ENCODE measurements at regions not wholly inside any gene's neighbourhood (a gene's known extent, or its start where the extent isn't known, plus 50 kb on each side); places are given as distances from the start of the nearest gene placed in this dataset.
"Not testable (repeated sequence)": the region's sequence is repeated elsewhere in the genome, so short reads cannot be mapped to it uniquely, and the experiment has no call there.

GRCh38 chr5:126137891-126138280, 285.3 kb upstream of the GRAMD2B start:
- H3K4me1 ChIP-seq (ENCODE audit: control insufficient read depth in 2 of 2, insufficient read depth in 2 of 2, low read length in 1 of 2): no peaks in the 10 kb centered on the region
- no peaks in the 10 kb centered on the region for H3K36me3 ChIP-seq (ENCODE audit: control insufficient read depth in 2 of 2, insufficient read depth in 2 of 2, low read length in 1 of 2)
- H3K9me3 ChIP-seq (ENCODE audit: control insufficient read depth in 2 of 2, insufficient read depth in 1 of 2, low read depth in 1 of 2, low read length in 1 of 2): no peaks in the 10 kb centered on the region
- WGBS, 2 donors: 65 to 71% methylated on average over 2 of the region's 2 CpGs
- H3K27me3 ChIP-seq (ENCODE audit: control insufficient read depth in 1 of 2, insufficient read depth in 2 of 2, low read length in 2 of 2): no peaks in the 10 kb centered on the region
- H3K27ac ChIP-seq (ENCODE audit: low read depth in 2 of 2, low read length in 1 of 2): no peak overlapping the region
- H3K4me3 ChIP-seq (ENCODE audit: low read depth in 1 of 2, low read length in 2 of 2): no peak overlapping the region

GRCh38 chr5:126138281-126138931, 284.8 kb upstream of the GRAMD2B start:
- Histone ChIP-seq H3K27me3 (ENCODE audit: control insufficient read depth in 1 of 2, insufficient read depth in 2 of 2, low read length in 2 of 2) (no peaks in the 10 kb centered on the region), H3K27ac (ENCODE audit: low read depth in 2 of 2, low read length in 1 of 2) (no peak overlapping the region)
- WGBS, 2 donors: 67 to 68% methylated on average over 3 of the region's 3 CpGs

GRCh38 chr5:126139086-126139485, 284.1 kb upstream of the GRAMD2B start:
- Histone ChIP-seq H3K4me3 (ENCODE audit: low read depth in 1 of 2, low read length in 2 of 2) (no peak overlapping the region), H3K9me3 (ENCODE audit: control insufficient read depth in 2 of 2, insufficient read depth in 1 of 2, low read depth in 1 of 2, low read length in 1 of 2) (no peaks in the 10 kb centered on the region), H3K36me3 (ENCODE audit: control insufficient read depth in 2 of 2, insufficient read depth in 2 of 2, low read length in 1 of 2) (no peaks in the 10 kb centered on the region), H3K27ac (ENCODE audit: low read depth in 2 of 2, low read length in 1 of 2) (no peak overlapping the region), H3K4me1 (ENCODE audit: control insufficient read depth in 2 of 2, insufficient read depth in 2 of 2, low read length in 1 of 2) (no peaks in the 10 kb centered on the region), H3K27me3 (ENCODE audit: control insufficient read depth in 1 of 2, insufficient read depth in 2 of 2, low read length in 2 of 2) (no peaks in the 10 kb centered on the region)
- WGBS, 2 donors: 46 to 68% methylated on average over 2 of the region's 2 CpGs

More at GRCh38 chr5:126138281-126138931, 284.8 kb upstream of the GRAMD2B start:
- Histone ChIP-seq H3K4me3 (ENCODE audit: low read depth in 1 of 2, low read length in 2 of 2) (no peak overlapping the region), H3K9me3 (ENCODE audit: control insufficient read depth in 2 of 2, insufficient read depth in 1 of 2, low read depth in 1 of 2, low read length in 1 of 2) (no peaks in the 10 kb centered on the region), H3K36me3 (ENCODE audit: control insufficient read depth in 2 of 2, insufficient read depth in 2 of 2, low read length in 1 of 2) (no peaks in the 10 kb centered on the region), H3K4me1 (ENCODE audit: control insufficient read depth in 2 of 2, insufficient read depth in 2 of 2, low read length in 1 of 2) (no peaks in the 10 kb centered on the region)

GRCh38 chr5:126139773-126140172, 283.4 kb upstream of the GRAMD2B start:
- H3K27me3 ChIP-seq (ENCODE audit: control insufficient read depth in 1 of 2, insufficient read depth in 2 of 2, low read length in 2 of 2): no peaks in the 10 kb centered on the region
- H3K9me3 ChIP-seq (ENCODE audit: control insufficient read depth in 2 of 2, insufficient read depth in 1 of 2, low read depth in 1 of 2, low read length in 1 of 2): no peaks in the 10 kb centered on the region
- no peak overlapping the region for H3K4me3 ChIP-seq (ENCODE audit: low read depth in 1 of 2, low read length in 2 of 2)
- no peak overlapping the region for H3K27ac ChIP-seq (ENCODE audit: low read depth in 2 of 2, low read length in 1 of 2)
- H3K4me1 ChIP-seq (ENCODE audit: control insufficient read depth in 2 of 2, insufficient read depth in 2 of 2, low read length in 1 of 2): no peaks in the 10 kb centered on the region
- no peaks in the 10 kb centered on the region for H3K36me3 ChIP-seq (ENCODE audit: control insufficient read depth in 2 of 2, insufficient read depth in 2 of 2, low read length in 1 of 2)
- 52 to 58% methylated on average over 5 of the region's 5 CpGs for WGBS, 2 donors

GRCh38 chr5:126143622-126144021, 279.6 kb upstream of the GRAMD2B start:
- H3K36me3 ChIP-seq (ENCODE audit: control insufficient read depth in 2 of 2, insufficient read depth in 2 of 2, low read length in 1 of 2): no peaks in the 10 kb centered on the region
- H3K9me3 ChIP-seq (ENCODE audit: control insufficient read depth in 2 of 2, insufficient read depth in 1 of 2, low read depth in 1 of 2, low read length in 1 of 2): no peaks in the 10 kb centered on the region
- WGBS, 2 donors: 68 to 73% methylated on average over 2 of the region's 2 CpGs
- H3K4me1 ChIP-seq (ENCODE audit: control insufficient read depth in 2 of 2, insufficient read depth in 2 of 2, low read length in 1 of 2): no peaks in the 10 kb centered on the region
- no peak overlapping the region for H3K27ac ChIP-seq (ENCODE audit: low read depth in 2 of 2, low read length in 1 of 2)
- no peak overlapping the region for H3K4me3 ChIP-seq (ENCODE audit: low read depth in 1 of 2, low read length in 2 of 2)
- H3K27me3 ChIP-seq (ENCODE audit: control insufficient read depth in 1 of 2, insufficient read depth in 2 of 2, low read length in 2 of 2): no peaks in the 10 kb centered on the region

- H3K27ac ChIP-seq (ENCODE audit: low read depth in 2 of 2, low read length in 1 of 2); H3K36me3 ChIP-seq (ENCODE audit: control insufficient read depth in 2 of 2, insufficient read depth in 2 of 2, low read length in 1 of 2); H3K4me1 ChIP-seq (ENCODE audit: control insufficient read depth in 2 of 2, insufficient read depth in 2 of 2, low read length in 1 of 2); H3K9me3 ChIP-seq (ENCODE audit: control insufficient read depth in 2 of 2, insufficient read depth in 1 of 2, low read depth in 1 of 2, low read length in 1 of 2); H3K27me3 ChIP-seq (ENCODE audit: control insufficient read depth in 1 of 2, insufficient read depth in 2 of 2, low read length in 2 of 2); H3K4me3 ChIP-seq (ENCODE audit: low read depth in 1 of 2, low read length in 2 of 2): not testable (repeated sequence)
- 92 to 95% methylated on average over 2 of the region's 3 CpGs for WGBS, 2 donors
These were observed 272.9 kb upstream of the GRAMD2B start for GRCh38 chr5:126150319-126150718.

GRCh38 chr5:126155298-126155697, 267.9 kb upstream of the GRAMD2B start:
- not testable (repeated sequence) for H3K4me3 ChIP-seq (ENCODE audit: low read depth in 1 of 2, low read length in 2 of 2); H3K27ac ChIP-seq (ENCODE audit: low read depth in 2 of 2, low read length in 1 of 2); H3K27me3 ChIP-seq (ENCODE audit: control insufficient read depth in 1 of 2, insufficient read depth in 2 of 2, low read length in 2 of 2); H3K36me3 ChIP-seq (ENCODE audit: control insufficient read depth in 2 of 2, insufficient read depth in 2 of 2, low read length in 1 of 2); H3K9me3 ChIP-seq (ENCODE audit: control insufficient read depth in 2 of 2, insufficient read depth in 1 of 2, low read depth in 1 of 2, low read length in 1 of 2); H3K4me1 ChIP-seq (ENCODE audit: control insufficient read depth in 2 of 2, insufficient read depth in 2 of 2, low read length in 1 of 2)
- WGBS, 2 donors: 94% methylated on average over 12 of the region's 12 CpGs

- no peak overlapping the region for H3K4me3 ChIP-seq (ENCODE audit: low read depth in 1 of 2, low read length in 2 of 2)
- H3K9me3 ChIP-seq (ENCODE audit: control insufficient read depth in 2 of 2, insufficient read depth in 1 of 2, low read depth in 1 of 2, low read length in 1 of 2): peaks cover 0 to 11% of the 10 kb centered on the region in 2 donors
- no peaks in the 10 kb centered on the region for H3K36me3 ChIP-seq (ENCODE audit: control insufficient read depth in 2 of 2, insufficient read depth in 2 of 2, low read length in 1 of 2)
- no peaks in the 10 kb centered on the region for H3K4me1 ChIP-seq (ENCODE audit: control insufficient read depth in 2 of 2, insufficient read depth in 2 of 2, low read length in 1 of 2)
- H3K27ac ChIP-seq (ENCODE audit: low read depth in 2 of 2, low read length in 1 of 2): no peak overlapping the region
- 95 to 100% methylated on average over 1 of the region's 1 CpG for WGBS, 2 donors
- no peaks in the 10 kb centered on the region for H3K27me3 ChIP-seq (ENCODE audit: control insufficient read depth in 1 of 2, insufficient read depth in 2 of 2, low read length in 2 of 2)
These were observed 256.8 kb upstream of the GRAMD2B start for GRCh38 chr5:126166368-126166767.

- Histone ChIP-seq H3K9me3 (ENCODE audit: control insufficient read depth in 2 of 2, insufficient read depth in 1 of 2, low read depth in 1 of 2, low read length in 1 of 2) (peaks cover 0 to 11% of the 10 kb centered on the region in 2 donors), H3K4me1 (ENCODE audit: control insufficient read depth in 2 of 2, insufficient read depth in 2 of 2, low read length in 1 of 2) (no peaks in the 10 kb centered on the region), H3K27ac (ENCODE audit: low read depth in 2 of 2, low read length in 1 of 2) (no peak overlapping the region), H3K27me3 (ENCODE audit: control insufficient read depth in 1 of 2, insufficient read depth in 2 of 2, low read length in 2 of 2) (no peaks in the 10 kb centered on the region), H3K36me3 (ENCODE audit: control insufficient read depth in 2 of 2, insufficient read depth in 2 of 2, low read length in 1 of 2) (no peaks in the 10 kb centered on the region), H3K4me3 (ENCODE audit: low read depth in 1 of 2, low read length in 2 of 2) (no peak overlapping the region)
- 71 to 93% methylated on average over 1 of the region's 1 CpG for WGBS, 2 donors
These were observed 254.4 kb upstream of the GRAMD2B start for GRCh38 chr5:126168785-126169184.

- H3K27ac ChIP-seq (ENCODE audit: low read depth in 2 of 2, low read length in 1 of 2): no peak overlapping the region
- H3K4me1 ChIP-seq (ENCODE audit: control insufficient read depth in 2 of 2, insufficient read depth in 2 of 2, low read length in 1 of 2): no peaks in the 10 kb centered on the region
- H3K4me3 ChIP-seq (ENCODE audit: low read depth in 1 of 2, low read length in 2 of 2): no peak overlapping the region
- peaks cover 0 to 11% of the 10 kb centered on the region in 2 donors for H3K9me3 ChIP-seq (ENCODE audit: control insufficient read depth in 2 of 2, insufficient read depth in 1 of 2, low read depth in 1 of 2, low read length in 1 of 2)
- H3K36me3 ChIP-seq (ENCODE audit: control insufficient read depth in 2 of 2, insufficient read depth in 2 of 2, low read length in 1 of 2): no peaks in the 10 kb centered on the region
- 91 to 98% methylated on average over 3 of the region's 3 CpGs for WGBS, 2 donors
- no peaks in the 10 kb centered on the region for H3K27me3 ChIP-seq (ENCODE audit: control insufficient read depth in 1 of 2, insufficient read depth in 2 of 2, low read length in 2 of 2)
These were observed 251.3 kb upstream of the GRAMD2B start for GRCh38 chr5:126171916-126172315.

Data from esophagus (tissue), 2 donors.